H9 (cell line): ENCODE measurements at regions not wholly inside any gene's neighbourhood (a gene's known extent, or its start where the extent isn't known, plus 50 kb on each side); places are given as distances from the start of the nearest gene placed in this dataset.

Source experiments
- DNase-seq: peaks from one replicate; pipeline ENCODE4 v3.0.0-alpha.2; 2017
- H2AFZ ChIP-seq: one replicate; pipeline ENCODE4 v1.6.1; 2013; ENCODE audit warnings: mild to moderate bottlenecking, low read length, control low read depth, moderate library complexity
- H2AK5ac ChIP-seq: 2 replicates; pipeline ENCODE4 v1.6.1; 2013; ENCODE audit warnings: low read length, control low read depth, mixed read lengths; ENCODE audit not compliant: insufficient read length
- H2BK120ac ChIP-seq: one replicate; pipeline ENCODE4 v1.6.1; 2013; ENCODE audit warnings: low read depth, mild to moderate bottlenecking, low read length, control low read depth, inconsistent platforms; ENCODE audit not compliant: poor library complexity, severe bottlenecking
- H2BK12ac ChIP-seq: 2 replicates; pipeline ENCODE4 v1.6.1; 2013; ENCODE audit warnings: low read length, control low read depth, mixed read lengths, low read depth; ENCODE audit not compliant: insufficient read length
- H2BK15ac ChIP-seq: 2 replicates; pipeline ENCODE4 v1.6.1; 2013; ENCODE audit warnings: low read depth, low read length, control low read depth
- H2BK20ac ChIP-seq: one replicate; pipeline ENCODE4 v1.6.1; 2013; ENCODE audit warnings: low read depth, mild to moderate bottlenecking, low read length, control low read depth, inconsistent platforms; ENCODE audit not compliant: poor library complexity, severe bottlenecking
- H2BK5ac ChIP-seq: 2 replicates; pipeline ENCODE4 v1.6.1; 2013; ENCODE audit warnings: low read length, control low read depth, mixed read lengths; ENCODE audit not compliant: insufficient read length
- H3K14ac ChIP-seq: 2 replicates; pipeline ENCODE4 v1.6.1; 2013; ENCODE audit warnings: low read length, control low read depth; ENCODE audit not compliant: insufficient read depth
- H3K18ac ChIP-seq: 2 replicates; pipeline ENCODE4 v1.6.1; 2013; ENCODE audit warnings: low read depth, mild to moderate bottlenecking, mixed read lengths, low read length, control low read depth; ENCODE audit not compliant: insufficient read length
- H3K23ac ChIP-seq: 2 replicates; pipeline ENCODE4 v1.6.1; 2013; ENCODE audit warnings: low read length, control low read depth, mixed read lengths, low read depth; ENCODE audit not compliant: insufficient read length
- H3K23me2 ChIP-seq: 2 replicates; pipeline ENCODE4 v1.6.1; 2013; ENCODE audit warnings: low read depth, mild to moderate bottlenecking, mixed read lengths, low read length, control low read depth; ENCODE audit not compliant: insufficient read length, poor library complexity, severe bottlenecking
- H3K27ac ChIP-seq: 2 replicates; pipeline ENCODE4 v1.5.1; 2013; ENCODE audit warnings: low read length, control low read depth, mixed read lengths, low read depth; ENCODE audit not compliant: insufficient read length
- H3K27me3 ChIP-seq: 2 replicates; pipeline ENCODE4 v1.6.1; 2013; ENCODE audit warnings: low read length, control low read depth, inconsistent platforms; ENCODE audit not compliant: insufficient read depth
- H3K4ac ChIP-seq: 2 replicates; pipeline ENCODE4 v1.6.1; 2013; ENCODE audit warnings: low read depth, mild to moderate bottlenecking, control low read depth, inconsistent platforms, low read length, moderate library complexity
- H3K4me1 ChIP-seq: 2 replicates; pipeline ENCODE4 v1.6.1; 2013; ENCODE audit warnings: low read length, control low read depth, inconsistent platforms; ENCODE audit not compliant: insufficient read depth
- H3K4me2 ChIP-seq: 2 replicates; pipeline ENCODE4 v1.6.1; 2013; ENCODE audit warnings: low read length, control low read depth, mixed read lengths; ENCODE audit not compliant: insufficient read length, insufficient read depth
- H3K56ac ChIP-seq: 2 replicates; pipeline ENCODE4 v1.6.1; 2013; ENCODE audit warnings: low read depth, mild to moderate bottlenecking, mixed read lengths, low read length, control low read depth; ENCODE audit not compliant: insufficient read length
- H3K79me1 ChIP-seq: 2 replicates; pipeline ENCODE4 v1.6.1; 2013; ENCODE audit warnings: low read depth, mild to moderate bottlenecking, moderate library complexity, low read length, control low read depth, inconsistent platforms; ENCODE audit not compliant: insufficient read depth, poor library complexity, severe bottlenecking
- H3K79me2 ChIP-seq: 2 replicates; pipeline ENCODE4 v1.6.1; 2013; ENCODE audit warnings: low read length, control low read depth, inconsistent platforms; ENCODE audit not compliant: insufficient read depth
- H3K9ac ChIP-seq: 2 replicates; pipeline ENCODE4 v1.6.1; 2013; ENCODE audit warnings: low read length, control low read depth, mixed read lengths; ENCODE audit not compliant: insufficient read length; ENCODE audit errors: extremely low read depth
- H3K9me3 ChIP-seq: one replicate; pipeline ENCODE4 v1.6.1; 2013; ENCODE audit warnings: low read depth, low read length, inconsistent platforms; ENCODE audit not compliant: control insufficient read depth
- H3T11ph ChIP-seq: one replicate; pipeline ENCODE4 v1.6.1; 2013; ENCODE audit warnings: mild to moderate bottlenecking, low read length, control low read depth, inconsistent platforms
- H4K20me1 ChIP-seq: one replicate; pipeline ENCODE4 v1.6.1; 2013; ENCODE audit not compliant: control insufficient read depth, insufficient read length, insufficient read depth
- H4K5ac ChIP-seq: 2 replicates; pipeline ENCODE4 v1.6.1; 2013; ENCODE audit warnings: low read depth, mild to moderate bottlenecking, mixed read lengths, low read length, control low read depth; ENCODE audit not compliant: insufficient read length
- H4K8ac ChIP-seq: replicated peaks from 2 replicates; pipeline ENCODE4 v1.6.1; 2013; ENCODE audit warnings: low read length, control low read depth, mixed read lengths, low read depth; ENCODE audit not compliant: insufficient read length
- H4K91ac ChIP-seq: 2 replicates; pipeline ENCODE4 v1.6.1; 2013; ENCODE audit warnings: low read depth, mild to moderate bottlenecking, moderate library complexity, mixed read lengths, low read length, control low read depth; ENCODE audit not compliant: insufficient read length
- H3K27ac Mint-ChIP-seq, 3 experiments: 2 replicates in 2 of 3; 3 replicates in 1 of 3; pipeline ENCODE4 v1.8.0; 2020 to 2021; ENCODE audit warnings: mixed read lengths in 3 of 3, mild to moderate bottlenecking in 1 of 3, moderate library complexity in 1 of 3
- H3K27me3 Mint-ChIP-seq: 2 replicates; pipeline ENCODE4 v1.8.0; 2021; ENCODE audit warnings: low read depth, mild to moderate bottlenecking, moderate library complexity, mixed read lengths
- H3K36me3 Mint-ChIP-seq, 3 experiments: 2 replicates in 2 of 3; 3 replicates in 1 of 3; pipeline ENCODE4 v1.8.0; 2020 to 2021; ENCODE audit warnings: low read depth in 3 of 3, mixed read lengths in 3 of 3; ENCODE audit not compliant: insufficient read depth in 1 of 3
- H3K4me1 Mint-ChIP-seq, 2 experiments: 2 replicates each; pipeline ENCODE4 v1.8.0; 2020; ENCODE audit warnings: mixed read lengths in 2 of 2
- H3K4me3 Mint-ChIP-seq, 2 experiments: 2 replicates in 1 of 2; 3 replicates in 1 of 2; pipeline ENCODE4 v1.8.0; 2020 to 2021; ENCODE audit warnings: mild to moderate bottlenecking in 2 of 2, mixed read lengths in 2 of 2, moderate library complexity in 1 of 2
- H3K9me3 Mint-ChIP-seq, 2 experiments: 2 replicates in 1 of 2; 3 replicates in 1 of 2; pipeline ENCODE4 v1.8.0; 2020; ENCODE audit warnings: mild to moderate bottlenecking in 2 of 2, mixed read lengths in 2 of 2, moderate library complexity in 1 of 2
- WGBS: extraction: QIAGEN DNeasy Blood & Tissue Kit; methylation state at CpG from one replicate; pipeline ENCODE4 v1.1.7; 2013; ENCODE audit warnings: missing lambda C conversion rate, low lambda C conversion rate, mixed read lengths; ENCODE audit not compliant: insufficient read length; ENCODE audit errors: extremely low coverage; 5-methylcytosine and 5-hydroxymethylcytosine counted together
- TF ChIP-seq, protein P1 (sequence below): fragments of 200-600 bp; sonication (generic); conservative IDR thresholded peaks from 3 replicates; pipeline ENCODE4 v1.8.0; 2021; ENCODE audit warnings: antibody characterized with exemption, mild to moderate bottlenecking

DNA sequence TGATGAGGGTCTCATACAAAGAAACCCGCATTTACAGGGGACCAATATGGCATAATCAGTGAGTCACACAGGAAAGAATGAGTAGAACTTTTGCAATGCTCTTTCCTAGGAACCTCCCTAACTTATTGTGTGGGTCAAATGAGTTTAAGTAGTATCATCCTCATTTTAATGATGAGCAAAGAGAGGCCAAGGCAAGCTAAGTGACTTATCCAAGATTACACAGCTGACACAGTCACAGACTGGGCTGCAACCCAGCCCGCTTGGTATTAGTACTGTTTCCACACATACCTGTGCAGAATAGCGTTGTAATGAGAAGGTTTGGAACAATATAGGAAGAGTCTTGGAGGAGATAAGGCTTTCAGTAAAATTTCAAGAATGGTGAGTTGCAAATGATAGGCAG is 91.0 kb upstream of the PPP1R2C start:
- no peak overlapping the region for H2BK5ac ChIP-seq
- H4K8ac ChIP-seq: no peak overlapping the region
- H3K9me3 ChIP-seq: no peaks in the 10 kb centered on the region
- H3T11ph ChIP-seq: no peak overlapping the region
- no peaks in the 10 kb centered on the region for H3K79me1 ChIP-seq
- H3K23me2 ChIP-seq: no peaks in the 10 kb centered on the region
- H4K91ac ChIP-seq: no peak overlapping the region
- no peak overlapping the region for H2AFZ ChIP-seq
- H4K20me1 ChIP-seq: no peaks in the 10 kb centered on the region
- no peak overlapping the region for H2BK120ac ChIP-seq
- H4K5ac ChIP-seq: no peak overlapping the region
- no peaks in the 10 kb centered on the region for H3K4me1 ChIP-seq
- H3K4me3 Mint-ChIP-seq: no peak overlapping the region
- DNase-seq: no peak
- H3K9me3 Mint-ChIP-seq: peaks cover 0 to 42% of the 10 kb centered on the region in 2 experiments; a peak in 4 of 5 replicates
- H3K9ac ChIP-seq: no peak overlapping the region
- H3K27ac ChIP-seq: no peak overlapping the region
- no CpG with 5 or more reads among the region's 3 CpGs for WGBS
- H3K56ac ChIP-seq: no peak overlapping the region
- no peak overlapping the region for H2AK5ac ChIP-seq
- TF ChIP-seq, protein P1, sequence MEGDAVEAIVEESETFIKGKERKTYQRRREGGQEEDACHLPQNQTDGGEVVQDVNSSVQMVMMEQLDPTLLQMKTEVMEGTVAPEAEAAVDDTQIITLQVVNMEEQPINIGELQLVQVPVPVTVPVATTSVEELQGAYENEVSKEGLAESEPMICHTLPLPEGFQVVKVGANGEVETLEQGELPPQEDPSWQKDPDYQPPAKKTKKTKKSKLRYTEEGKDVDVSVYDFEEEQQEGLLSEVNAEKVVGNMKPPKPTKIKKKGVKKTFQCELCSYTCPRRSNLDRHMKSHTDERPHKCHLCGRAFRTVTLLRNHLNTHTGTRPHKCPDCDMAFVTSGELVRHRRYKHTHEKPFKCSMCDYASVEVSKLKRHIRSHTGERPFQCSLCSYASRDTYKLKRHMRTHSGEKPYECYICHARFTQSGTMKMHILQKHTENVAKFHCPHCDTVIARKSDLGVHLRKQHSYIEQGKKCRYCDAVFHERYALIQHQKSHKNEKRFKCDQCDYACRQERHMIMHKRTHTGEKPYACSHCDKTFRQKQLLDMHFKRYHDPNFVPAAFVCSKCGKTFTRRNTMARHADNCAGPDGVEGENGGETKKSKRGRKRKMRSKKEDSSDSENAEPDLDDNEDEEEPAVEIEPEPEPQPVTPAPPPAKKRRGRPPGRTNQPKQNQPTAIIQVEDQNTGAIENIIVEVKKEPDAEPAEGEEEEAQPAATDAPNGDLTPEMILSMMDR: no peak
- H3K27me3 Mint-ChIP-seq: no peaks in the 10 kb centered on the region
- no peak overlapping the region for H3K14ac ChIP-seq
- no peaks in the 10 kb centered on the region for H3K27me3 ChIP-seq
- no peak overlapping the region for H3K23ac ChIP-seq
- no peak overlapping the region for H2BK12ac ChIP-seq
- no peak overlapping the region for H3K27ac Mint-ChIP-seq
- H3K4ac ChIP-seq: no peak overlapping the region
- H3K18ac ChIP-seq: no peak overlapping the region
- peaks cover 0 to 6% (median 6%) of the 10 kb centered on the region in 3 experiments; a peak in 3 of 7 replicates for H3K36me3 Mint-ChIP-seq
- H3K79me2 ChIP-seq: no peaks in the 10 kb centered on the region
- H3K4me2 ChIP-seq: no peak overlapping the region
- peaks cover 0 to 8% of the 10 kb centered on the region in 2 experiments; a peak in 2 of 4 replicates for H3K4me1 Mint-ChIP-seq
- no peak overlapping the region for H2BK20ac ChIP-seq
- H2BK15ac ChIP-seq: no peak overlapping the region
